Astrocyte of the hippocampus (primary cell): ENCODE measurements at regions not wholly inside any gene's neighbourhood (a gene's known extent, or its start where the extent isn't known, plus 50 kb on each side); places are given as distances from the start of the nearest gene placed in this dataset.
A peak's percentile ranks its signal among the peaks of the same experiment; 100 is the strongest.
"Not testable (repeated sequence)": the region's sequence is repeated elsewhere in the genome, so short reads cannot be mapped to it uniquely, and the experiment has no call there.

Experiments used
- DNase-seq: peaks from one replicate; pipeline ENCODE4 v3.0.0; 2011; ENCODE audit warnings: low read depth, low spot score

DNA sequence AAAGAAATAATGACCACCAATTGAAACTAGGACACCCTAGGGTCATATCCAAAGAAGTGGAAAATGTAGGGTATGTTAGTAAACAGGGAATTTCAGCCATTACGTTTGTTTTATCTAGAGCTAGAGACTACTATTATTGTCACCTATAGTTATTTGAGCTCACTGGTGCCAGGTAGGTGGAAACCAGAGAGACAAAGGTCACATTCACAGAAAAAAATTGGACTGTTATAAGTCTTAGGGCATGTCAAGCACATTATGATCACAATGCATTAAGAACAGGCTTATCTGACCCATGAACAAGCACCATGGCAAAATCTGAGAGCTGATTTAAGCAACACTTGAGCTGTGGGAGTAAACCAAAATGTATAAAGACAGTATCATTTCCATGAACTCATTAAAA is 530.1 kb upstream of the CITED2 start:
- no peak for DNase-seq

GRCh38 chr6:139904158-139904533 is 529.7 kb upstream of the CITED2 start:
- no peak for DNase-seq

DNA sequence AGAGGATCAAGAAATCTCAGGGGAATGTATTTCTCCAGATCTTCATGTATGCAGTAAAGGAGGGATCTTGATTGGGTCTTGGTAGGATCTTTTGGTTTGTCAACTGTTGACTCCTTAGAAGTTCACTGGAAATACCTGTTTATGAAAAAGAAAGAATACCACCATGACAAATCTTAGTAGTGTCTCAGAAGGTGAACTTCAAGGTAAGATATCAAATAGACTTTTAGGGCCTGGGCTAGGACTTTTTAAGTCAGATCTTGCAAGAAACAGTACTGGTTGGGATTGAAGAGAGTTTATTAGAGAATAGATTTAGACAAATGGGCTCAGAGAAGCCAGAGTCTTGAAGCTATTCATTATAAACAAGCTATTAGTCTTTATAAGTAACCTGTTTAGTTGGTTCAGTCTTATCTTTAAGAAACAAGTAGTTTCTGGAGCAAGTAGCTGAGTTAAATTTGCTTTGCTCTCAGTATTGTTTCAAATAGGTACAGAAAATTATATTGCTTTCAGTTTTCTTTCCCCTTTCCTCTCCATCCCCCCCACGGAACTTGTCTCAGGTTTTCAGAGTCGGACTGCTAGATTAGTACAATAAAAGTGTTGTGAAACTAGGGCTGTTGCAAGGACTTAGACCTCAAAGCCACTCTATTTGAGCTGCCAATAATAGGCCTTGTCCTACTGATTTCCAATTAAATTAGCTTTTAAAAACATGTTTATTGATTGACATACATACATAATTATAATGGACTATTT is 529.1 kb upstream of the CITED2 start:
- DNase-seq, result no peak

- DNase-seq, result no peak
These were observed 520.9 kb upstream of the CITED2 start for GRCh38 chr6:139895205-139895793.

- DNase-seq, result no peak
These were observed 519.8 kb upstream of the CITED2 start for GRCh38 chr6:139894271-139894670.

GRCh38 chr6:139891471-139891870 is 517.0 kb upstream of the CITED2 start:
- DNase-seq, result no peak

- peak; percentile 61 for DNase-seq
These were observed 514.3 kb upstream of the CITED2 start for GRCh38 chr6:139888681-139889122.

DNA sequence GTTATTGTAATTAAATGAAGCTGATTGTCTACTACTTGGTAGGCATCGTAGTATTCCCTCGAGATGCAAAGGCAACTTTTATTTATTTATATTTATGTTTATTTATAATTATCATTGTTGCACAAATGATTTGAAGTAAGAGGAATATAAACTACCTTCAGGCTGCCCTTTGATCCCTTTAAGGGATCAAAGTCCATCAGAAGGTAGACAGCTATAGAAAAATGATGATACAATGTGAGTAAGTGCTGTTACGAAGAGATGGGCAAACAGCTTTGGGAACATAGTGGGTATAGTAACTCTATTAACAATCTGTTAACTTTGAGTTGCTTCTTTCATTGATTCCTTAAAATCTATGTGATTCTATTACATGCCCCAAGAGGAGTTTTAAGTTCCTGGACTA is 512.8 kb upstream of the CITED2 start:
- no peak for DNase-seq

- no peak for DNase-seq
These were observed 511.9 kb upstream of the CITED2 start for GRCh38 chr6:139886396-139886795.

GRCh38 chr6:139885909-139886308 is 511.5 kb upstream of the CITED2 start:
- DNase-seq, result no peak

- DNase-seq, result peak; percentile 53
These were observed 509.3 kb upstream of the CITED2 start for GRCh38 chr6:139883776-139884175.

- peak; percentile 64 for DNase-seq
These were observed 508.7 kb upstream of the CITED2 start for GRCh38 chr6:139882977-139883728.

GRCh38 chr6:139882234-139882633 is 507.8 kb upstream of the CITED2 start:
- peak; percentile 39 for DNase-seq

GRCh38 chr6:139881728-139882211 is 507.3 kb upstream of the CITED2 start:
- DNase-seq, result peak; percentile 62

GRCh38 chr6:139881236-139881635 is 506.8 kb upstream of the CITED2 start:
- no peak for DNase-seq

- no peak for DNase-seq
These were observed 505.4 kb upstream of the CITED2 start for GRCh38 chr6:139879823-139880356.

- not testable (repeated sequence) for DNase-seq
These were observed 504.8 kb upstream of the CITED2 start for GRCh38 chr6:139879241-139879640.

DNA sequence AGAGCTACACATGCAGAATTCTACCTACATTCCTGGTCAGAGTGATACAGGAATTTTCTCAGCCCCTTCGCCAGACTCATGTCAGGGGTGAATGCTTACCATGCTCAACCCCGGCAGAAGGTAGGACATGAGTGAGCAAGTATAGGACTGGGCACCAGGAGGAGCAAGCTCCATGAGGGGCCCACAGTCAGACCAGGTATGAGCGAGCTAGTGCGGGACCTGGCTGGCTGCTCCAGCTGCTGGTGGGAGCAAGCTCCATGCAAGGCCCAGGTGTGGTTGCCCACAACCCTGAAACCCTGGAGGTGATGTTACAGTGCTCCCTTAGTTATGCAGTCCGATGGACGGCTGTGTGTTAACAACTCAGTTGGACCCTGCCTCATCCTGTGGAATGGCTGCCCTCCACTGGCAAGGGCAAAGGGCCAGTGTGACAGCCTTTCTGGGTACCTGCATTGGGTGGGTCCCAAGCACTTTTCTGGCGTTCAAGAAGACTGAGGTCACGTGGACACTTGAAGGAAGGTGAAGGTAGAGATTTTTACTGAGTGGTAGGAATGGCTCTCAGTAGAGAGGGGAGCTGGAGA is 503.5 kb upstream of the CITED2 start:
- no peak for DNase-seq

DNA sequence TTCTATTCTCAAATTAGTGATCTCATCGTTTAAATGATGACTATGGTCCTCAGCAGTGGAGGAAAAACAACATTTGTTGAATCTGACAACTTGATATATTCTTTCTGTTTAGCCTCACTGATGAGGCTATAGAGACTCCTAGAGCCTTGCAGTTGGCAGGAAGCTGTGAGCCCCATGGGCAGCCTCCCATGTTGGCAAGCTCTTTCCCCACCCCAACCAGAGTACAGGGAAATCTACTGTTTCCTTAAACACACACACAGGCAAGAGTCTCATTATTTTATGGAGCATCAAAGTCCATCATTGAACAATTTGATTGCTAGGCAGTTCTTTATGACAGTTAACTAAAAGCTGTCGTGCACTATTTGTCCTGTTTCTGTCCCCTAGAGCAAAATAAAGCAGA is 498.2 kb upstream of the CITED2 start:
- no peak for DNase-seq

- no peak for DNase-seq
These were observed 497.5 kb upstream of the CITED2 start for GRCh38 chr6:139871803-139872510.

GRCh38 chr6:139871165-139871710 is 496.8 kb upstream of the CITED2 start:
- no peak for DNase-seq
